ENCODE measurements at regions not wholly inside any gene's neighbourhood (a gene's known extent, or its start where the extent isn't known, plus 50 kb on each side); places are given as distances from the start of the nearest gene placed in this dataset.

- no peak for TF ChIP-seq EZH2 (IDR thresholded peaks at IDR 0.05)
- TF ChIP-seq CTCF (IDR thresholded peaks at IDR 0.05): no peak
- TF ChIP-seq EZH2phosphoT487 (IDR thresholded peaks at IDR 0.05): no peak
These were observed 116.6 kb upstream of the ZBTB40 start for GRCh38 chr1:22334860-22335550.

Measured in neural progenitor cell (in vitro differentiated cells).